HG02938 (cell line): ENCODE measurements at regions not wholly inside any gene's neighbourhood (a gene's known extent, or its start where the extent isn't known, plus 50 kb on each side); places are given as distances from the start of the nearest gene placed in this dataset.
"Not testable (repeated sequence)": the region's sequence is repeated elsewhere in the genome, so short reads cannot be mapped to it uniquely, and the experiment has no call there.

Experiments
- ATAC-seq: cut with Tn5 transposase; IDR thresholded peaks from one replicate; pipeline ENCODE4 v1.9.1; 2021; ENCODE audit warnings: mild to moderate bottlenecking, moderate library complexity; ENCODE audit not compliant: unreplicated experiment

GRCh38 chrX:104391906-104392305 lies 137.2 kb upstream of the ESX1 start:
- no peak for ATAC-seq

GRCh38 chrX:104376937-104377336 lies 122.2 kb upstream of the ESX1 start:
- ATAC-seq = no peak

GRCh38 chrX:104372547-104372946 lies 117.8 kb upstream of the ESX1 start:
- no peak for ATAC-seq

- ATAC-seq = no peak
Measured at GRCh38 chrX:104370089-104370488, 115.4 kb upstream of the ESX1 start.

- ATAC-seq = not testable (repeated sequence)
Measured at GRCh38 chrX:104360774-104361173, 106.0 kb upstream of the ESX1 start.

GRCh38 chrX:104359124-104359523 lies 104.4 kb upstream of the ESX1 start:
- no peak for ATAC-seq

- ATAC-seq = no peak
Measured at GRCh38 chrX:104351173-104351769, 96.5 kb upstream of the ESX1 start.

GRCh38 chrX:104347860-104348259 lies 93.1 kb upstream of the ESX1 start:
- ATAC-seq = no peak

- ATAC-seq = peak; percentile 86
Measured at GRCh38 chrX:104343428-104344129, 88.8 kb upstream of the ESX1 start.

GRCh38 chrX:104342065-104342464 lies 87.3 kb upstream of the ESX1 start:
- no peak for ATAC-seq

- ATAC-seq = no peak
Measured at GRCh38 chrX:104335756-104336155, 81.0 kb upstream of the ESX1 start.

GRCh38 chrX:104334971-104335370 lies 80.2 kb upstream of the ESX1 start:
- ATAC-seq = no peak

- ATAC-seq = no peak
Measured at GRCh38 chrX:104330966-104331365, 76.2 kb upstream of the ESX1 start.

- no peak for ATAC-seq
Measured at GRCh38 chrX:104329731-104330130, 75.0 kb upstream of the ESX1 start.

GRCh38 chrX:104325213-104325585 lies 70.5 kb upstream of the ESX1 start:
- no peak for ATAC-seq

- ATAC-seq = no peak
Measured at GRCh38 chrX:104324461-104325212, 69.9 kb upstream of the ESX1 start.

GRCh38 chrX:104319346-104319745 lies 64.6 kb upstream of the ESX1 start:
- no peak for ATAC-seq

GRCh38 chrX:104318330-104319009 lies 63.7 kb upstream of the ESX1 start:
- ATAC-seq = no peak

GRCh38 chrX:104316739-104317138 lies 62.0 kb upstream of the ESX1 start:
- ATAC-seq = no peak

- no peak for ATAC-seq
Measured at GRCh38 chrX:104315555-104315954, 60.8 kb upstream of the ESX1 start.

- ATAC-seq = no peak
Measured at GRCh38 chrX:104310657-104311254, 56.0 kb upstream of the ESX1 start.
